ENCODE measurements at regions not wholly inside any gene's neighbourhood (a gene's known extent, or its start where the extent isn't known, plus 50 kb on each side); places are given as distances from the start of the nearest gene placed in this dataset.

- H3K4me3 ChIP-seq (ENCODE audit: low read length): no peak overlapping the region
- TF ChIP-seq CTCF (conservative IDR thresholded peaks at IDR 0.05; ENCODE audit: low read length): no peak
- DNase-seq (ENCODE audit: low read depth): no peak
Measured at GRCh38 chr16:86285938-86286921, 224.1 kb upstream of the FOXF1 start.

- TF ChIP-seq CTCF (conservative IDR thresholded peaks at IDR 0.05; ENCODE audit: low read length): no peak
- DNase-seq (ENCODE audit: low read depth): no peak
- H3K4me3 ChIP-seq (ENCODE audit: low read length): no peak overlapping the region
Measured at GRCh38 chr16:86286991-86287663, 223.2 kb upstream of the FOXF1 start.

GRCh38 chr16:86287664-86288201 lies 222.6 kb upstream of the FOXF1 start:
- DNase-seq (ENCODE audit: low read depth): no peak
- H3K4me3 ChIP-seq (ENCODE audit: low read length): no peak overlapping the region
- TF ChIP-seq CTCF (conservative IDR thresholded peaks at IDR 0.05; ENCODE audit: low read length): no peak

GRCh38 chr16:86288716-86289294 lies 221.5 kb upstream of the FOXF1 start:
- TF ChIP-seq CTCF (conservative IDR thresholded peaks at IDR 0.05; ENCODE audit: low read length): no peak
- H3K4me3 ChIP-seq (ENCODE audit: low read length): no peak overlapping the region
- no peak for DNase-seq (ENCODE audit: low read depth)

GRCh38 chr16:86289304-86289703 lies 221.0 kb upstream of the FOXF1 start:
- H3K4me3 ChIP-seq (ENCODE audit: low read length): no peak overlapping the region
- DNase-seq (ENCODE audit: low read depth): no peak
- no peak for TF ChIP-seq CTCF (conservative IDR thresholded peaks at IDR 0.05; ENCODE audit: low read length)

- DNase-seq (ENCODE audit: low read depth): no peak
- no peak overlapping the region for H3K4me3 ChIP-seq (ENCODE audit: low read length)
- TF ChIP-seq CTCF (conservative IDR thresholded peaks at IDR 0.05; ENCODE audit: low read length): no peak
Measured at GRCh38 chr16:86289907-86290306, 220.4 kb upstream of the FOXF1 start.
